ENCODE measurements at regions not wholly inside any gene's neighbourhood (a gene's known extent, or its start where the extent isn't known, plus 50 kb on each side); places are given as distances from the start of the nearest gene placed in this dataset.
"Not testable (repeated sequence)": the region's sequence is repeated elsewhere in the genome, so short reads cannot be mapped to it uniquely, and the experiment has no call there.

DNA sequence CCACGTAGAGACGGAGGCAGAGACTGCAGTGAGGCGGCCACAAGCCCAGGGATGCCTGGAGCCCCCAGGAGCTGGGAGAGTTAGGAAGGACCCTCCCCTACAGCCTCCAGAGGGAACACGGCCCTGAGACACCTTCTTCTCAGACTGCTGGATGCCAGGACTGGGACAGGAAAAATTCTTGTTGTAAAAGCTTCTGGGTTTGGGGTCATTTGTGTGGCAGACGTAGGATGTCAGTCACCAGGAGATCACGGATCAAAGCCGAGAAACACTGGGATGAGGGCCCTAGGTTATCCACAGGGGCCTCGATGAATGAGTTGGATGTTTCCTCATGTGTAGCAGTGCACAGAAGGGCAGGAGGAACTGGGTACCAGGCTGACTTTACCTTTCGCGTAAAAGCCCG lies 163.7 kb downstream of the SHOX start:
- no peak for DNase-seq (ENCODE audit: low read depth)

DNA sequence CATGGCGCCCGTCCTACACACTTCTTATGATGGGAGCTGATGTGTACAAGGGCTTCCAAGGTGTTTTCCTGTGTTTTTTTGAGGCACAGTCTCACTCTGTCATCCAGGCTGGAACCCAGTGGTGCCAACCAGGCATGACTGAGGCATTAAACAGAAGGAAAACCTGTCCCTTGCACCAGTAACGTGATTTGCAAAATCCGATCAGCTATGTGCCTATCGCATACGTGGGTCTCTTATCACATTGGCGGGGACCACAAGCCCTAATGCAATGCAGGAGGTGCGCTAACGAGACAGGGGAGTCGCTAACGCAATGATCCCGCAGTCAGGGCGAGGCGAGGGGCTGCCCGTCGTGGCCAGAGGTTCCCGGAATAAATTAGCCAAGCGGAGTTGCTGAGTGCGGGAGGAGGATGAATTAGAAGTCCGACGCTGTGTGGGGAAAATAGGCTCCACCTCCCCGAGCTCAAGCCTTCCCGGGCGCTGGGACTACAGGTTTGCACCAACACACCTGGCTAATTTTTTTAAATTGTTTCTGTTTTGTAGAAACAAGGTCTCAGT lies 162.7 kb downstream of the SHOX start:
- no peak for DNase-seq (ENCODE audit: low read depth)

DNA sequence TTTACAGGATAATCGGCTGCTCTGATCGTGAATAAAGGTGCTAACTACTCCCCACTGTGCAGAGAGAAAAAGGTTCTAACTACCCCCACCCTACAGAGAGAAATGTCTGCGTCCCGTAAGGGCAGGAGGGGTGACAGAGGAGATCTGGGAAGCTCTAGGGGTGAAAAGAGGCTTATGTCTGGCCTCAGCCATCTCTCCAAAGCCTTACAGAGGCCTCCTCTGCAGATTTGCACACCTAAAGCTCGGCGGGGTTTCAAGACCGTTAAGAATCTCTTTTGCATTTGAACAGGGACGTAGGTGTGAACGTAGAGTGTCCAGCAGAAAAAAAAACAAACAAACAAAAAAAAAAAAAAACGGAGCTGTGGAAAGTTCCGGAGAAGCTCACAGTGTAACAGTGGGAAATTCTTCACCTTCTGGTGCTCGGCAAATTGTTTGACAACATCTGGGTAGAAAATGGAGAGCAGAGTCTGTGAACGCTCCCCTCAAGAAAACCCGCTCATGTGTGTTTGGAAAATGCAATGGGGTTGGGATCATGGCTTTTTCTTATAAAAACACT lies 161.0 kb downstream of the SHOX start:
- DNase-seq (ENCODE audit: low read depth): no peak

DNA sequence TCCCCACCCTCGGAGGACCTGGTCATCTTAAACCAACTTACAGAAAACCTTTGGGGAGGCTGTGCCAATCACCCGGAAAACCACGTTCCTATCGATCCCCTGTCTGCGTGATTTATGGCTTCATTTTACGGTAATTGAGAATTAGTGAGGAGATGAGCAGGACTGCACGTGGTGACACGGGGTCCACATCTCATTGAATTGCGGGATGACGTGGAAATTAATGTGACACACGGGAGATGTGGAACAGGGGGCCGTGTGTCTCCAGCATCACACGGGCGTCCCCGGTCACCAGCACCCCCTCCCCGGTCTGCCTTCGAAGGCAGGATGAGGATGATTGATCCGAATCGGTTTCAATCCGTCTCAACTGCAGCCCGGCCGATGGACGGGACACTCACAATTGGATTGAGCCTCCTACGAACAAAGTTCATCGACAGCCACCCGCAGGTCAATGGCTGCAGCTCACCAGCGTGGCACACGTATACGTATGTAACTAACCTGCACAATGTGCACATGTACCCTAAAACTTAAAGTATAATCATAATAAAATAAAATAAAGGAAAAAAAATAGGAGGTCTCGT lies 160.3 kb downstream of the SHOX start:
- no peak for DNase-seq (ENCODE audit: low read depth)

DNA sequence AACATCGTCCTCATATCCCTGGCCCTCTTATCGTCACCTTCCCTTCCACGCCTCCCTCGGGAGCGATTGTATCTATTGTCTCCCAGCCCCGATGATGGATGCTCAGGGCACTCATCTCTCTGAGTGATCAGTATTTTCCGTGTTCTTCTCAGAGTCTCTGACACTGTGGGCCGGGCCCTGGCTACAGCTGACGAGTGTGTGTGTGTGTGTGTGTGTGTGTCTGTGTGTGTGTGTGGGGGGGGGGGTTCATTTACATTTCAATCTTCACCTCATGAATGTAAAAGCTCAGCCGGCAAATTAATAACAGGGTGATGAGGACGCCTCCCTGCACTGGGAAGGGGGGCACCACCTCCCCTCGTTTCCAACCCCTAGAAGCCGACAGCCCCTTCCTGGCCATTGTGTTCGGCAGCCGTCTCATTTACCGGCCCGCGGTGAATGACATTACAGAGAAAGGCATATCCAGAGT lies 159.5 kb downstream of the SHOX start:
- no peak for DNase-seq (ENCODE audit: low read depth)

DNA sequence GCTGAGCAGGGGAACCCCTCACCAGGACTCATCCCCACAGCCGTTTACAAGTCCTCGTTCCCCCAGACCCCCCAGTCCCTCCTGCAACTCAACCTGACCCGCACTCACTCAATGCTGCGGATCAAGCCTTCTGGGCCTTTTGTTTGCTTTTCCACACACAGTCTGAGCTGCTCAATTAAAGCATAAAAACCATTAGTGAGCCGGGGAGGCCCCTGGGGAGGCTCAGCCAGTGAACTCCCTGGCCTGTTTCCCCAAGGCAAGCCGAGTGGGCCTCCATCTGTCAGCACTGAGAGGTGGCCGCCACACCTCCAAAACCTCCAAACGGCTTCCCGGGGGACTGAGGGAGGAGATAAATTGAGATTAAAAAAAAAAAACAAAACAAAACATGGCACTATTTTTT lies 158.5 kb downstream of the SHOX start:
- no peak for DNase-seq (ENCODE audit: low read depth)

DNA sequence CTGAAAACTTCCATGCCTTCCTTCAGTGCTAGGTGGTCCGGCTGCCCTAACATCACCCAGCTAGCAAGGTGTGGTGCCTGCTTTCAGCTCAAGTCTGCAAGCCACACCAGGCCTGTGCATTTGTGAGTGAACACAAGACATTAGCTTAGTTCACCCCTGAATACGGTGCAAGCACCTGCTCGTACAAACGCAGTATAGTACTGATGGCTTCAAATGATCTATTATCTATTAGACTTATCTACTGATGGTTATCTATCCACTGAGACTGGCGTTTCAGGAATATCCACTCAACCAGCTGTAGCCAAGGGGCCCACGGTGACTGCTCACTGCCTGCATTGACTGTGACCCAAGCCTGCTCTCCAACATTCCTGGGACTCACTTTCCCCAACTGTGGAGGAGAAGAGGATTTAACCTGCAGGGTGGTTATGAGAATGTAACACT lies 155.9 kb downstream of the SHOX start:
- no peak for DNase-seq (ENCODE audit: low read depth)

DNA sequence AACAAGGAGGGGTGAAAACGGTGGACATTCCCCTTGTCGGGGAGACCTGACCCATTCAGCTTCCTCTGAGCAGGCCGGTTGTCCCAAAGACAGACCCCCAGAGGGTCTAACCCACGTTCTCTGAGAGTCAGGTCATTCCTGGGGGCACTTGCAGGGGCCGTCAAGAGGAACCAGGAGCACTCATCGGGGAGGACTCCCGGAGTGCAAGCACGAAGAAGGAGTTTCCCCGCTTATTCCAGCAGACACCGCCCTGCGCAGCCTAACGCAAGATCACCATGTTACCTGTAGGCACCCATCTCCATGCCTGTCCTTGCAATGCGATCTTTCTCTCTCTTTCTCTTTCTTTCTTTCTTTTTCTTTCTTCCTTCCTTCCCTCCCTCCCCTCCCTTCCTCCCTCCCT lies 154.2 kb downstream of the SHOX start:
- DNase-seq (ENCODE audit: low read depth): no peak

DNA sequence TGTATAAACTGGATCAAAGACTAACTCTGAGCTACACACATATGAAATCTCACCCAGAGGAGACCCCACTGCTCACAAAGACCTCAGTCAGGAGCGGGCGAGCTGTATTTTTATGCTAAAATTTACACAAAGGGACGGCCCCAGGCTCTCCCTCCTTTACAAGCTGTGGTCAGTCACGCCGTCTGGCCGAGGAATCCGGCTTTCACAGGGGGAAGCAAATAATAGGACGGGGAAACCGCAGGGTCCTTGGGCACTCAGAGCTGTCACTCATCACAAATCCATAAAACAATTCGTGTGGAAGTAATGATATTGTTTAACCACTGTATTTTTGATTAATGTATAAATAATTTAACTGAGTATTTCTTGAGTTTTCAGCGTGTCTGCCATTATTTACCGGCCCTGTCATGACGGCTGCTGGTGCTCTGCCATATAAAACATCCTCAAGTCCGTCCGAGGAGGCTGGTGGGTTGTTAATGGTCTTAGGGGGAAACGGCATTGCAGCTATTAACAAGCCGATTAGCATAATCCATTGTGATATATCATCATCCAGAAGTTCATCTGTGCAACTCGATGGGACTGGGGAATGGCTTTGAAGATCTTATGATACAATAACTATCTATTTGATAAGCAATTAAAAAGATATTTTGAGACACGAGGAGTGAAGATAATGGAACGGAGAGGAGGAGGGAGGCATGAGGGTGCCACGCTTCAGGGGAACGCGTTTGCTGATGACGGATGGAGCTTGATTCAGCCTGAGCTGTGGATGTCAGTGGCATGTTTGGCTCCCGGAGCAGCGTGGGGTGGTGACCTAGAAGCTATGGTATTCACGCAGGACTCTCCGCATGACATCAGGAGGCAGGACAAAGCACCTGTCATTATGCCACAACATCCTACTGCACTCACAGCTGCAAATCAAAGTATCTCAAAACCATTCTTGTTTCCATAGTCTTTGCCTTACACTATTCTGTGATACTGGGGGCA lies 150.9 kb downstream of the SHOX start:
- no peak for DNase-seq (ENCODE audit: low read depth)

DNA sequence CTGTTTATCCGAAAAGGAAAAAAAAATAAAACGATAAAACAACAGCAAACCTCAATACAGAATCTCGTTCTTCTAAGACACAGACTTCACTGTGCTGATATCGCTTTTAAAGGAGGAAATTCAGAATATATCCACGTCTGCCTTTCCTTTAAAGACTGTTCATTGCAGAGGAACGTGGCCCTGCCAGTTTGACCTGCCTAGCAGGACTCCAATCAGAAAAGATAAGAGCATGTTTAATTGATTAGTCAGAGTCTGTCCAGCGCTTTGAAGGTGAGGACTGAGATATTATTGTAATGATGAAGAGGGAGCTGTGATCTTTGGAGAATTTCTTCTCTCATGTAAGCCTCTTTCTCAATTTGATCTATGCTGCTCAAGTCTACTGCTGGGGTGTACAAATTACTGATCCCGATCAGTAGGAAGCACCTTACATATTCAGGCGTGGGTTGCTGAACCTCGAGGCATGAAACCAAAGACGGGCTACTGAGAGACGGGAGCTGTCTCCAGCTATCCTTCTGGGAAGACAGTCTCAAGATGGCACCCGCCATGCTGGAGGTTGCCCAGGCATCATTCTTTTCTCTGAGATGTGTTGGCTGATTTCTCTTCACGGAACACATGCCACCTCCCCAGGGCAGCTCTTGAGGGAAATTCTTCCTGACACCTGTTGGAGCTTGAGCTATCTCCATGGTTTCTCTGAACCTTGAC lies 146.1 kb downstream of the SHOX start:
- no peak for DNase-seq (ENCODE audit: low read depth)

DNA sequence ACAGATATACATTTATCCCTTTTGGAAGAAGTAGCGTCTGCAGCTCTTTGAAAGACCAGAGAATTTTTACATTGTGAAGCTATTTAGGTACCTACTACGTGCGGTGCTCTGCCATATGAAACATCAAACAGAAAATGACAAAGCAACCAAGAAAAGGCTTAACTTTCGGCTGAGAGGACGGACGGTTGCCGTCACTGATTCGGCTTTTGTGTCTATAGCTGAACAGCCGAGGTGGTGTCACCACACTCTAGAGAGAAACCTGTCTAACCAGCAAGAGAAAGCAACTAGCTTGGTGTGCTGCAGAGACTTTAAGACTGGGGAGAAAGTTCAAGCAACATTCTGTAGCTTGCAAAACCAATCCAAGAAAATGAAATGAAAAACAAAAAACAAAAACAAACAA lies 145.5 kb downstream of the SHOX start:
- no peak for DNase-seq (ENCODE audit: low read depth)

DNA sequence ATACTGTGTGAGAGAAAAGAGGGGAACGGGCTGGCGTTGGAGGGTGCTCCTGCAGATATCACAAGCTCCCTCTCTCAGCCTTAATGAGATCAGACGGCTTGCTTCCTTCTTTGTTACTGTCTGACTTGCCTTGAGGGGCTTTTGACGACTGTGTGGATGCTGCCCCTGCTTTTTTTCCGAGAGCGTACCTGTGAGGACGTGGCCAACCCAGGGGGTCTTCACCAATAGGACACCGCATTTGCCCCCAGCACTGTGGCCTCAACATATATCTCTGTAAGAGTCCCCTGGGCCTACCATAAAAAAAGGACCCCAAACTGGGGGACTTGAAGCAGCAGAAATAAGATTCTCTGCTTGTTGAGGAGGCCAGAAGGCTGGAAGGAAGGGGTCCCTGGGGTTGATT lies 143.9 kb downstream of the SHOX start:
- DNase-seq (ENCODE audit: low read depth): no peak

DNA sequence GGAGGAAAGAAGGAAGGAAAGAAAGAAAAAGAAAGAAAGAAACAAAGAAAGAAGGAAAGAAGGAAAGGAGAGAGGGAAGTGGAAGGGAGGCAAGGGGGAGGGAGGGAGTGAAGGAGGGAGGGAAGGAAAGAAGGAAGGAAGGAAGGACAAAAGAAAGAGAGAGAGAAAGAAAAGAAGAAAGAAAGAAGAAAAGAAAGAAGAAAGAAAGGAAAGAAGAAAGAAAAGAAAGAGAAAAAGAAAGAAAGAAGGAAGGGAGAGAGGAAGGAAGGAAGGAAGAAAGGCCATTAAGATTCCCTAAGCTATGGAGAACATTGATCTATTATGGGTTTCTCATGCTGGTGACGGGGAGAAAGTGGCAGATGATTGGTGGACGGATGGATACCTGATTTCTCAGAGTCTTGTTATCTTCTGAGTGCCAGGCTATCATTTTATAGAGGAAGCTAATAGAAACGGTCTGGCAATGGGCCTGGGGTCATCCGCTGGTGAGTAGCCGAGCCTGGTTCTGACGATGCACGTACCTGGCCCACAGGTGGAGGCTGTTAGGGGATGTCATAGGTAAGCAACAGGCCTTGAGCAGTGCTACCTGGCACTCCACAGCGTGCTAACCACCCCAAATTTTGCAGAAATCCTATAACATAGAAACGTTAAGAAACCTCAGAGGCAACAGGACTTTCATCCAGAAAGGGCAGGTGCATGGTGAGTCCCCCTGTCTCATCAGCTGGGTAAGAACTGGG lies 142.9 kb downstream of the SHOX start:
- DNase-seq (ENCODE audit: low read depth): no peak

DNA sequence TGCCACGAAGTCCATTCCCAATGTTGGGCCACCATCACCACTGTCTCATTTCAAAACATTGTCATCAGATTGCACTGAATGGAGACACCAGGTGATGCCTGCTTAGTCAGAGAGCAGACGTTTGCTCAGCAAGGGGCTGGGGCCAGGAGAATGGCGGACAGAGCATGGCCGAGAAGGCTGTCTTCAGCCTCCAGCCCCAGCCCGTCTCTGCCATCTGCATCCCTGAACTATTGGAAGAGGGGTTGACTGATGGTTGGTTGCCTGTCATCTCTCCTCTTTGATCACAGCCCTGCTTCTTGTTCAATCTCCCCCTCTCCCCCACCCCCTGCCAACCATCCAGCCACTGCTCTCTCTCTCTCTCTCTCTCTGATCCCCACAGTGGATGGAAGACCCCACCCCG lies 140.9 kb downstream of the SHOX start:
- DNase-seq (ENCODE audit: low read depth): no peak

DNA sequence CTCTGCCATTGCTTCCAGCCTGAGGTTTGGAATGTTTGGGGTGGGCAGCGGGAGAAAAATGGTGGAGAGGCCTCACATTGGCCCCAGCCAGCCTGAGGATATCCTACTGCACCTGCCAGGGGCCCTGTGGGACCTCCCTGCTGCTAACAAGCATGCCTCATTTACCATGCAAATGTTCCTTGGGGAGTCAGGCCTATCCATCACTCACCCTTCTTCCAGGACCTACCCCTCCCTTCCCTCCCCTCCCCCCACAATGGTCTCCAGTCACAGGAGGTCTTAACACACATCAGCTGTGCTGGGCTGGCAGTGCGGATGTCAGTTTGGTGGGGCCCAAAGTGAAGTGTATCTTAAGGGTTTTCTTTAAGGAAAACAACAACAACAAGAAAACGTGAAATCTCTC lies 139.2 kb downstream of the SHOX start:
- DNase-seq (ENCODE audit: low read depth): no peak

DNA sequence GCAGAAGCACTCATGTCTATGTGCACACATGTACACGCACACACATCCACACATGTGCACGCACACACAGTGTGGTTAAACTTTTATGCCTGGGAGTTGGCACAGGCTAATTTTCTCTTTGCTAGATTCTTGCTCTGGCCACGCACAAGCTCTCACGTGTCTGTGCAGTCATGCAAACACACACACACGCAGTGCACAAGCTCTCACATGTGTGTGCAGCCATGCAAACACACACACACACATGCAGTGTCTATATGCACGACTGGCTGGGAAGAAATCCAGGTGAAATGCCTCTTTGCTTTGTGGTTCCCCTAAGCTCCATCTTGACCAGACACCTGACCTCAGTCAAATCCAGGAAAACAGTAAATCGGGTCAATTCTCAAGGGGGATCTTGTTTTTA lies 138.0 kb downstream of the SHOX start:
- DNase-seq (ENCODE audit: low read depth): no peak

DNA sequence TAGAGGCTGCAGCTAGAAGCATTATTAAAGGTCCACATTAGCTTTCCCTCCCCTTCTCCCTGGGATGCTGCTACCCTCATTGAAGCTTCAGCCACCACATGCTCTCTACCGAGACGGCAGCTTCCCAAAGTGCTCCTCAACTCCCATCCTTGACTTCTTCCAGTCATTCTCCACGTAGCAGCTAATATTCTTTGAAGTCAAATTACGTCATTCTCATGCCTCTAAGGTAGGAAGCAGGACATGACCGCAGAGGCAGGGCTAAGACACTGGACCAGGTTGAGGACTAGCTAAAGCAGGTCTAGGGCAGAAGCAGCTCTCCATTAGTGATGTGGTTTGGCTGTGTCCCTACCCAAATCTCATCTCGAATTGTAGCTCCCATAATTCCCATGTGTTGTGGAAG lies 128.3 kb downstream of the SHOX start:
- no peak for DNase-seq (ENCODE audit: low read depth)

DNA sequence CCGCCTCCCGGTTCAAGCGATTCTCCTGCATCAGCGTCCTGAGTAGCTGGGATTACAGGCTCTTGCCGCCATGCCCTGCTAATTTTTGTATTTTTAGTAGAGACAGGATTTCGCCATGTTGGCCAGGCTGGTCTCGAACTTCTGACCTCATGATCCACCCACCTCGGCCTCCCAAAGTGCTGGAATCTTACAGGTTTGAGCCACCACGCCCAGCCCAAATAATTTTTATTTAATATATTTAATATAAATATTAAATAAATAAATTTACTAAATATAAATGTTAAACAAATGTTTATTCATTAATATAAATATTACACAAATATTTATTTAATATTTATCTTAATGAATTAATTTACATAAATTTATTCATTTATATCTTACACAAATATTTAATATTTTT lies 120.2 kb downstream of the SHOX start:
- DNase-seq (ENCODE audit: low read depth): no peak

DNA sequence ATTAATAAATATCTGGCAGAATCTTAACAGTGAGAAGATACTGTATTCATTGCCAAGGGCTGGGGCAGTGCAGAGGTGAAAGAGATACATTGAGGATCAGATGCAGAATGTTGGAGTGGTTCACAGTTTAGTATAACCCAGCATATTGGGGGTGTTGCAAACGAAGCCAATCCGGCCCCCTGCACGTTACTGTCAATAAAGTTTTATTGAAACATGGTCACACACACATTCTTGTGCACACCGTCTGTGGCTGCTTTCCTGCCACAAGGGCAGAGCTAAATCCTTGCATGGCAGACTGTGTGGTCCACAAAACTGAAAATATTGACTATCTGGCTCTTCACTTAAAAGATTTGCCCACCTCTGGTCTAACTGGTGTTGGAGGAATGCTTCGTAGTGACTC lies 119.7 kb downstream of the SHOX start:
- DNase-seq (ENCODE audit: low read depth): no peak

DNA sequence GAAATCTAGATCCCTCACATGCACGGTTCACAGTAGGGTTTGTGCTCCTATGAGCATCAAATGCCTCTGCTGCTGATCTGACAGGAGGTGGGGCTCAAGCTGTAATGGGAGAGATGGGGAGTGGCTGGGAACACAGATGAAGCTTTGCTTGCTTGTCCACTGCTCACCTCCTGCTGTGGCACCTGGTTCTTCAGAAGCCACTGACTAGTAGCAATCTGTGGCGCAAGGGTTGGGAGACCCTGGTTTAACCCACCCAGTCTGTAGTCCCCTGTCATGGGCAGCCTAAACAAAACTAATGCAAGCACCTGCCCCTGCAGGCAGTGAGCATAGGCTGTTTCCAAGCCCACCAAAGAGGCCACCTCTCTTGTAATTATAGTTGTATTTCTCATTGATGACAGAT lies 116.6 kb downstream of the SHOX start:
- no peak for DNase-seq (ENCODE audit: low read depth)

DNA sequence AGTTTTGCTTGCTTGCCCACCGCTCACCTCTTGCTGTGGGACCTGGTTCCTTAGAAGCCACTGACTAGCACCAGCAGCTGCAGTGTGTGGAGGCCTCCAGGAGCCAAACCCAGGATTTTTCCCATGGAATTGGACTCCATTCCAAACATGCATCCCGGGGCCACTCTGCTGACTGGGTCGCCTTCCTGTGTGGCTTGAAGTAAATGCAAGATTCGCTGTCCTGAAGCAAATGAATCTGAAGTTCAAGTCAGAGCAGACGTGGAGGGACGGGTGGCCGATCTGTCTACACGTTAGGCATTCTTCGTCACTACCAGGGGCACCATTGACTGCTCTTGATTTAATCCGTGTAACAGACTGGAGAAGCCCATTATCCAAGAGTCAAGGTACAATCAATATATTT lies 109.0 kb downstream of the SHOX start:
- no peak for DNase-seq (ENCODE audit: low read depth)

DNA sequence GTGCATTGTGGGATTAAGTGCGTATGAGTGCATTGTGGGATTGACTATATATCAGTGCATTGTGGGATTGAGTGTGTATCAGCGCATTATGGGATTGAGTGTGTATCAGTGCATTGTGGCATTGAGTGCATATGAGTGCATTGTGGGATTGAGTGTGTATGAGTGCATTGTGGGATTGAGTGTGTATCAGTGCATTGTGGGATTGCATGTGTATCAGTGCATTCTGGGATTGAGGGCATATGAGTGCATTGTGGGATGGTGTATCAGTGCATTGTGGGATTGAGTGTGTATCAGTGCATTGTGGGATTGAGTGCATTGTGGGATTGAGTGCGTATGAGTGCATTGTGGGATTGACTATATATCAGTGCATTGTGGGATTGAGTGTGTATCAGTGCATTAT lies 106.4 kb downstream of the SHOX start:
- not testable (repeated sequence) for DNase-seq (ENCODE audit: low read depth)
